Endothelial cell of umbilical vein (primary cell): ENCODE measurements at regions not wholly inside any gene's neighbourhood (a gene's known extent, or its start where the extent isn't known, plus 50 kb on each side); places are given as distances from the start of the nearest gene placed in this dataset.

ENCODE experiments used
- BruUV-seq: library from RNA; stranded (reverse); fragments of 400-500 nt; replicated peaks from 2 replicates; lab custom pipeline; 2021; lab: Mats Ljungman, UMichigan
- CTCF ChIA-PET: fragments of 300-600, 350-600 bp; sonication (Branson Sonifier 250); formaldehyde crosslinking; loops from one replicate; lab custom pipeline; 2021; ENCODE audit warnings: antibody characterized with exemption, inconsistent platforms; lab: Charles Lee
- POLR2A ChIA-PET: fragments of 300-600, 350-600 bp; sonication (Branson Sonifier 250); formaldehyde crosslinking; loops from one replicate; lab custom pipeline; 2021; ENCODE audit warnings: antibody characterized with exemption, inconsistent platforms; lab: Charles Lee
- DNase-seq: peaks from one replicate; pipeline ENCODE4 v3.0.0-alpha.2; 2011; ENCODE audit warnings: low read depth, low spot score
- FAIRE-seq: peaks from 2 replicates; lab custom pipeline; 2011; peaks lifted over from hg19 to GRCh38; lab: Jason Lieb, UNC
- H2AFZ ChIP-seq: 2 replicates; pipeline ENCODE4 v1.6.0; 2012; ENCODE audit warnings: low read depth, low read length, control low read depth, inconsistent platforms
- H3K27ac ChIP-seq: 2 replicates; pipeline ENCODE4 v1.5.1; 2011; ENCODE audit warnings: low read depth, mild to moderate bottlenecking, control low read depth, low read length, moderate library complexity; ENCODE audit not compliant: insufficient read depth
- H3K27me3 ChIP-seq, 2 experiments: 2 replicates each; pipeline versions ENCODE4 v1.6.0 to v1.6.1; 2011; ENCODE audit warnings: low read length in 2 of 2, mixed read lengths in 1 of 2; ENCODE audit not compliant: control insufficient read depth in 2 of 2, insufficient read depth in 2 of 2
- H3K36me3 ChIP-seq, 2 experiments: 2 replicates in 1 of 2; 3 replicates in 1 of 2; pipeline ENCODE4 v1.5.1; 2011; ENCODE audit warnings: low read length in 2 of 2, mild to moderate bottlenecking in 1 of 2, moderate library complexity in 1 of 2; ENCODE audit not compliant: control insufficient read depth in 2 of 2, insufficient read depth in 2 of 2; ENCODE audit errors: extremely low read depth in 1 of 2
- H3K4me1 ChIP-seq: 3 replicates; pipeline ENCODE4 v1.5.1; 2011; ENCODE audit warnings: mild to moderate bottlenecking, low read length; ENCODE audit not compliant: control insufficient read depth, insufficient read depth; ENCODE audit errors: extremely low read depth
- H3K4me2 ChIP-seq: 2 replicates; pipeline ENCODE4 v1.6.1; 2011; ENCODE audit warnings: low read length, control low read depth, mixed read lengths; ENCODE audit not compliant: insufficient read depth
- H3K4me3 ChIP-seq, 3 experiments: fragments of 200-600 bp in 1 of 3; sonication (generic), shearing (Covaris generic) in 1 of 3; replicated peaks in 1 of 3; 2 replicates each; pipeline ENCODE4 v1.5.1; 2011 to 2016; ENCODE audit warnings: control low read depth in 3 of 3, low read length in 3 of 3, mild to moderate bottlenecking in 2 of 3, inconsistent platforms in 1 of 3, low read depth in 1 of 3, moderate library complexity in 1 of 3; ENCODE audit not compliant: insufficient read depth in 1 of 3
- H3K79me2 ChIP-seq: 2 replicates; pipeline ENCODE4 v1.6.0; 2012; ENCODE audit warnings: low read length, inconsistent platforms; ENCODE audit not compliant: control insufficient read depth, insufficient read depth
- H3K9ac ChIP-seq: replicated peaks from 2 replicates; pipeline ENCODE3; 2011; ENCODE audit warnings: low read length, control low read depth; ENCODE audit not compliant: insufficient read depth; ENCODE audit errors: extremely low read depth
- H3K9me1 ChIP-seq: replicated peaks from 3 replicates; pipeline ENCODE4 v1.6.0; 2011; ENCODE audit warnings: mild to moderate bottlenecking, low read length; ENCODE audit not compliant: control insufficient read depth, insufficient read depth; ENCODE audit errors: extremely low read depth
- H3K9me3 ChIP-seq: replicated peaks from 2 replicates; pipeline ENCODE4 v1.5.1; 2012; ENCODE audit warnings: low read length, inconsistent platforms; ENCODE audit not compliant: control insufficient read depth, insufficient read depth
- H4K20me1 ChIP-seq: replicated peaks from 2 replicates; pipeline ENCODE3; 2011; ENCODE audit warnings: mild to moderate bottlenecking, low read length; ENCODE audit not compliant: control insufficient read depth, insufficient read depth; ENCODE audit errors: extremely low read depth
- CTCF ChIP-seq, 2 donors: IDR thresholded peaks; 1 replicate in 1 of 2; 2 replicates in 1 of 2; pipeline ENCODE4 v1.5.1; 2011; ENCODE audit warnings: low read length in 2 of 2, mild to moderate bottlenecking in 2 of 2, moderate library complexity in 2 of 2, control low read depth in 1 of 2, inconsistent platforms in 1 of 2, low read depth in 1 of 2; ENCODE audit not compliant: insufficient read depth in 1 of 2; ENCODE audit errors: extremely low read depth in 1 of 2
- EZH2 ChIP-seq: IDR thresholded peaks from 2 replicates; pipeline ENCODE4 v1.6.1; 2012; ENCODE audit warnings: borderline replicate concordance, low read depth, mild to moderate bottlenecking, moderate library complexity, low read length, inconsistent platforms; ENCODE audit not compliant: severe bottlenecking
- FOS ChIP-seq: IDR thresholded peaks from 2 replicates; pipeline ENCODE4 v1.6.1; 2011; ENCODE audit warnings: mild to moderate bottlenecking, low read length, moderate library complexity, borderline replicate concordance; ENCODE audit not compliant: insufficient read depth
- GATA2 ChIP-seq: IDR thresholded peaks from 2 replicates; pipeline ENCODE4 v1.7.0; 2011; ENCODE audit warnings: low read depth, mild to moderate bottlenecking, moderate library complexity, mixed read lengths, low read length; ENCODE audit not compliant: insufficient read length, insufficient read depth
- JUN ChIP-seq: IDR thresholded peaks from 2 replicates; pipeline ENCODE4 v1.6.1; 2011; ENCODE audit warnings: borderline replicate concordance, low read depth; ENCODE audit not compliant: insufficient read length, insufficient read depth
- MYC ChIP-seq: IDR thresholded peaks from one replicate; pipeline ENCODE4 v1.6.1; 2011; ENCODE audit warnings: mild to moderate bottlenecking, low read depth, low read length
- POLR2A ChIP-seq: IDR thresholded peaks from 2 replicates; pipeline ENCODE4 v1.6.1; 2012; ENCODE audit warnings: low read depth, mild to moderate bottlenecking, control low read depth, low read length
- POLR2AphosphoS5 ChIP-seq: IDR thresholded peaks from 2 replicates; pipeline ENCODE4 v1.6.1; 2012; ENCODE audit warnings: low read depth, mild to moderate bottlenecking, control low read depth, low read length, moderate library complexity; ENCODE audit not compliant: insufficient read depth
- dilution Hi-C: fragments of 300-500 bp; cut with MboI; formaldehyde crosslinking; loops from one replicate; pipeline ENCODE4 v1.15.0; 2019; ENCODE audit warnings: low sequenced_read_pairs; ENCODE audit not compliant: extremely low pct_ligation_motif_present
- intact Hi-C: fragments of 100-400 bp; cut with micrococcal nuclease; formaldehyde crosslinking; loops from one replicate; pipeline ENCODE4 v1.10.0; 2022
- TF ChIP-seq, protein P1 (sequence below): IDR thresholded peaks from 2 replicates; pipeline ENCODE4 v1.6.1; 2011; ENCODE audit not compliant: insufficient read depth, insufficient read length

GRCh38 chr2:53463806-53464726 lies 303.5 kb upstream of the CHAC2 start:
- FAIRE-seq = no peak
- Histone ChIP-seq H3K9me1 (no peaks in the 10 kb centered on the region), H3K4me1 (no peaks in the 10 kb centered on the region), H4K20me1 (no peaks in the 10 kb centered on the region), H3K9me3 (no peaks in the 10 kb centered on the region), H3K36me3 (no peaks in the 10 kb centered on the region), H3K4me3 (no peak overlapping the region), H3K27ac (no peak overlapping the region), H3K27me3 (no peaks in the 10 kb centered on the region), H3K9ac (no peak overlapping the region), H3K4me2 (no peak overlapping the region), H3K79me2 (no peaks in the 10 kb centered on the region), H2AFZ (no peak overlapping the region)
- intact Hi-C loops (no loop called here), dilution Hi-C loops (no loop called here)
- BruUV-seq = no TSS peak
- CTCF ChIA-PET = no interaction called here
- TF ChIP-seq MYC (no peak), GATA2 (no peak), JUN (no peak), CTCF (IDR thresholded peaks at IDR 0.05; ENCODE audit: extremely low read depth in 1 of 2, insufficient read depth in 1 of 2, low read depth in 1 of 2, low read length in 2 of 2) (no peak), POLR2AphosphoS5 (no peak), POLR2A (no peak), FOS (no peak), EZH2 (no peak)
- TF ChIP-seq, protein P1, sequence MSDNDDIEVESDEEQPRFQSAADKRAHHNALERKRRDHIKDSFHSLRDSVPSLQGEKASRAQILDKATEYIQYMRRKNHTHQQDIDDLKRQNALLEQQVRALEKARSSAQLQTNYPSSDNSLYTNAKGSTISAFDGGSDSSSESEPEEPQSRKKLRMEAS = no peak
- DNase-seq = no peak
- POLR2A ChIA-PET = no interaction called here
